Fibroblast of villous mesenchyme (primary cell): ENCODE measurements at regions not wholly inside any gene's neighbourhood (a gene's known extent, or its start where the extent isn't known, plus 50 kb on each side); places are given as distances from the start of the nearest gene placed in this dataset.

Source experiments
- DNase-seq: peaks from one replicate; pipeline ENCODE4 v3.0.0-alpha.2; 2010; ENCODE audit warnings: low read depth
- H3K4me3 ChIP-seq: 2 replicates; pipeline ENCODE4 v1.5.1; 2011; ENCODE audit warnings: low read depth, mild to moderate bottlenecking, low read length
- TF ChIP-seq, protein P1 (sequence below): IDR thresholded peaks from 2 replicates; pipeline ENCODE4 v1.5.1; 2012; ENCODE audit warnings: low read depth, mild to moderate bottlenecking, low read length; ENCODE audit not compliant: insufficient read depth

- DNase-seq: no peak
- no peak overlapping the region for H3K4me3 ChIP-seq
- TF ChIP-seq, protein P1, sequence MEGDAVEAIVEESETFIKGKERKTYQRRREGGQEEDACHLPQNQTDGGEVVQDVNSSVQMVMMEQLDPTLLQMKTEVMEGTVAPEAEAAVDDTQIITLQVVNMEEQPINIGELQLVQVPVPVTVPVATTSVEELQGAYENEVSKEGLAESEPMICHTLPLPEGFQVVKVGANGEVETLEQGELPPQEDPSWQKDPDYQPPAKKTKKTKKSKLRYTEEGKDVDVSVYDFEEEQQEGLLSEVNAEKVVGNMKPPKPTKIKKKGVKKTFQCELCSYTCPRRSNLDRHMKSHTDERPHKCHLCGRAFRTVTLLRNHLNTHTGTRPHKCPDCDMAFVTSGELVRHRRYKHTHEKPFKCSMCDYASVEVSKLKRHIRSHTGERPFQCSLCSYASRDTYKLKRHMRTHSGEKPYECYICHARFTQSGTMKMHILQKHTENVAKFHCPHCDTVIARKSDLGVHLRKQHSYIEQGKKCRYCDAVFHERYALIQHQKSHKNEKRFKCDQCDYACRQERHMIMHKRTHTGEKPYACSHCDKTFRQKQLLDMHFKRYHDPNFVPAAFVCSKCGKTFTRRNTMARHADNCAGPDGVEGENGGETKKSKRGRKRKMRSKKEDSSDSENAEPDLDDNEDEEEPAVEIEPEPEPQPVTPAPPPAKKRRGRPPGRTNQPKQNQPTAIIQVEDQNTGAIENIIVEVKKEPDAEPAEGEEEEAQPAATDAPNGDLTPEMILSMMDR: no peak
These were observed 515.3 kb downstream of the TENT5A start for GRCh38 chr6:81237226-81237625.

GRCh38 chr6:81235512-81235911 is 517.0 kb downstream of the TENT5A start:
- no peak overlapping the region for H3K4me3 ChIP-seq
- TF ChIP-seq, protein P1: no peak
- DNase-seq: no peak

DNA sequence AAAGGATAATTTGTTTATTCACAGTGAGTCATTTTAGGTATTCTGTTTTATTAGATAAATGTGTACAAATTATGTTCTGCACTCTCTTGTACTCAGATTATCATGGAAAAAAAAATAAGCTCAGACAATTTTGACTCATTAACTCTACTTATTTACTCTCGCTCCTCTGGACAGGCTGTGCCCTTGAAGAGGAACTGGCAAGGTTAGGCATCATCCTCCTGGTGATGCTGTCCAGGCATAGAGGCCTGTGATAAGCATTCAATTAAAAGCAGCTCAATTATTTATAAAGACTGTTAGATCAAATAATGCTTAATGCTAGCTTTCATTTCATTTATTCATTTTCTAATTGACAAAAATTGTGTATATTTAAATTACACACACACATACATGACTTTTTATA is 518.5 kb downstream of the TENT5A start:
- DNase-seq: no peak
- H3K4me3 ChIP-seq: no peak overlapping the region
- TF ChIP-seq, protein P1: no peak

GRCh38 chr6:81228912-81229555 is 523.4 kb downstream of the TENT5A start:
- peak; percentile 68 for DNase-seq
- no peak overlapping the region for H3K4me3 ChIP-seq
- TF ChIP-seq, protein P1: no peak

DNA sequence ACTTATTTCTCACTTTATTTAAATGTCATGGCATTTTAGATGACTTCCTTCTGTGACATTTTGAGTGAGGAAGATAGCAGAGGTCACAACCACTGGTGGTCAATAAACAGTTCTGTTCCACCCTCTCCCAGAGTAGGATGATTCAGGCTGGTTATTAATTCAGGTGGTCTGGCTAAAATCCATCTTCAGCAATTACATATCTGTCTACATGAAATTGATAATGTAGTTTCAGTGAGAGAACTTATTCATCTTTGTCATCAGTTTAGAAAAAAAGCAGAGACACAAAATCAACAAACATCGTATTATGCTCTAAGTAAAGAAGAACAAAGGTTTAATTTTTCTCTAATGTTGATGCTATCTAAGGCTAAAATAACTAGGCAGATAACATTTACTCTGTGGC is 525.5 kb downstream of the TENT5A start:
- H3K4me3 ChIP-seq: no peak overlapping the region
- TF ChIP-seq, protein P1: no peak
- no peak for DNase-seq

- DNase-seq: no peak
- H3K4me3 ChIP-seq: no peak overlapping the region
- TF ChIP-seq, protein P1: no peak
These were observed 535.8 kb downstream of the TENT5A start for GRCh38 chr6:81216668-81217067.

DNA sequence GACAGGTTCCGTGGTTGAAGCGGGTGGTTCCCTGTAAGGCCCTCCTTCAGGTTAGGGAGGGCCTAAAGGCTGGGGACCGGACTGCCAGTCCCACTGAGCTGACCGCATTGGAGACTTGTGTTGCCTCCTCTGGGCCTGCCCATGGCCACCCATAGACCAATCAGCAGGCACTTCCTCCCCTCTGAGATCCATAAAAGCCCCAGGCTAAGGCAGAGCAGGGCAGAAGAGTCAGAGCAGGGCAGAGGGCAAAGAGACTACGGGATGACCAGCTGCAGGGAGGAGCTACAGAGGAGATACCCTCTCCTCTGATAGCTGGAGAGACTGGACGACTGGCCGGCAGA is 537.4 kb downstream of the TENT5A start:
- DNase-seq: no peak
- no peak overlapping the region for H3K4me3 ChIP-seq
- TF ChIP-seq, protein P1: no peak
